SK-N-DZ (cell line): ENCODE measurements at regions not wholly inside any gene's neighbourhood (a gene's known extent, or its start where the extent isn't known, plus 50 kb on each side); places are given as distances from the start of the nearest gene placed in this dataset.
"Not testable (repeated sequence)": the region's sequence is repeated elsewhere in the genome, so short reads cannot be mapped to it uniquely, and the experiment has no call there.

ENCODE experiments used
- DNase-seq: peaks from one replicate; pipeline ENCODE4 v3.0.0-alpha.2; 2015; ENCODE audit warnings: low spot score

GRCh38 chr5:135776457-135776856 is 58.0 kb upstream of the SLC25A48 start:
- no peak for DNase-seq

- DNase-seq, result no peak
These were observed 72.7 kb upstream of the SLC25A48 start for GRCh38 chr5:135761746-135762145.

DNA sequence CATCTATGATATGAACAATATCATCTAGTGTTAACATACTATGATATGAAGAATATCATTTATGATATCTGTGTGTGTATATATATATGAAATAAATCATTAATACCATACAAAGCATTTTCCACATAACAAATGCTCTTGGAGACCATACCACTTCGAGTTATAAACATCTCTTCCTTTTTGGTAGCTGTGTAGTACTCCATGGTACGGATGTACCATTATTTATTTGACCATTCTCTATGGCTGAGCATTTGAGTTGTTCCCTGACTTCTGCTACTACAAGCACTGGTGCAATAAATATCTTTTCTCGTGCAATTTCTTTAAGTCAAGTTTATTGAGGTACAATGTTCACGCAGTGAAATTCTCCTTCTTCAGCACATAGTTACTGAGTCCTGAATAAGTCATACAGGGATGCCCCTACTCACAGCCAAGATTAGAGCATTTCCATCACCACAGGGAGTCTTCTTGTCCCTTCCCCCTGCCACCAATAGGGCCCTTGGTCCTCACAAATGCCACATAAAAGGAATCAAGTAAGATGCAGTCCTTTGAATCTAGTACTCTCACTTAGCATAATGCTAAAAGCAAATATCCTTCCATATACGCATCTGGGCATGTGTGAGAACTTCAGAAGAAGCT is 75.2 kb upstream of the SLC25A48 start:
- DNase-seq, result no peak

DNA sequence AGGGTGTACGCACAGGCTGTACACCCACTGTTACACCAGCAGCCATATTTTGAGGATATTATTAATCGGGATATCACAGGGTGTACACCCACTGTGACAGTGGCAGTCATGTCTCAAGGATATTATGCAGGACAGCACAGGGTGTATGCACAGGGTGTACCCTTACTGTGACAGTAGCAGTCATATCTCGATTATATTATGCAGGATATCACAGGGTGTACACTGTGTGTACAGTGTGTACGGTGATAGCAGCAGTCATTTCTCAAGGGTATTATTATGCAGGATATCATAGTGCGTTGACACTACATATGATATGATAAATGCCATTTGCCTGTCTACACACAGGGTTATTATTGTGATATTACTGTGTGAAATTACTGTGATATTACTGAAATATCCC is 80.5 kb upstream of the SLC25A48 start:
- DNase-seq, result no peak

DNA sequence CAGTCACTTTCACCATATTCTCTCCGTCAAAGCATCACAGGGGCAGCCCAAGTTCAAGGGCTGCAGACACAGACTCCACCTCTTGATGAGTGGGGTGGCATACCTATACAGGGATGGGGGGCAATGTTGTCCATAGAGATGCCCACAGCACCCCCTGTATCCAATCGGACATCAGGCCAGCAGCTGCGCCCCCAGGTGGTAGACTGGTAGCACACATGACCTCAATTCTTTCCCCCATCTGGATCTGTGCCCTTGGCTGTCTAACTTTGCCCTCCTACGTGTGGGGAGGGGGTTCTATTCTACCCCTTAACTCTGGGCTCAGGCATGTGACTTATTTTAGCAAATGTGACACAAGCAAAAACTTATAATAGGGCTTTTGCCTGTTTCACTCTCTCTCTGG is 84.0 kb upstream of the SLC25A48 start:
- DNase-seq, result no peak

DNA sequence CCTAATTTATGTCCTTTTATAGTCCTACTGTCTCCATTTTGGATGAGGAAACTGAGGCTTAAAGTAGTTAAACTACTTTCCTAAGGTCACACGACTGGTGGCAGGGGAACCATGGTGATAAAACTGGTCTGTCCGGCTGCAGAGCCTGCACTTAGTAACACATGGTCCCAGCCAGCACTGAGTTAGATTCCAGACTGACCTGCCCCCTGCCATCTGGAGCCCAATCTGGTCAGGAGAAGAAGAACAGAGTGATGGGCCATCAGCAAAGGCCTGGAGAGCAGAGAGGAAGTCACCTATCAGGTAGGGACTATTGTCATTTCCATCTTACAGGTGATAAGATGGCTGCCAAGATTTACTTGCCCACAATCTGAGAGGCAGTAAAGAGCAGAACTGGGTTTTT is 86.6 kb upstream of the SLC25A48 start:
- DNase-seq, result no peak

- DNase-seq, result peak; percentile 17
These were observed 88.5 kb upstream of the SLC25A48 start for GRCh38 chr5:135745897-135746500.

GRCh38 chr5:135743705-135744411 is 90.6 kb upstream of the SLC25A48 start:
- DNase-seq, result peak; percentile 72

DNA sequence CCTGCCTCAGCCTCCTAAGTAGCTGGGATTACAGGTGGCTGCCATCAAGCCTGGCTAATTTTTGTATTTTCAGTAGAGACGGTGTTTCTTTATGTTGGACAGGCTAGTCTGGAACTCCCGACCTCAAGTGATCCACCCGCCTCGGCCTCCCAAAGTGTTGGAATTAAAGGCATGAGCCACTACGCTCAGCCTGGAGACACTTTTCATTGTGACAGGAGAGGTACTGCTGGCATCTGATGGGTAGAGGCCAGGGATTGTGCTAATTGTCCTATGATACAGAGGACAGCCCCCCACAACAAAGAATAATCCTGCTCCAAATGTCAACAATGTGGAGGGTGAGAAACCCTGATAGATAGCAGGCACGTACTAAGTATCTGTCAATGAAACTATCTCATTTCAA is 91.3 kb upstream of the SLC25A48 start:
- no peak for DNase-seq

DNA sequence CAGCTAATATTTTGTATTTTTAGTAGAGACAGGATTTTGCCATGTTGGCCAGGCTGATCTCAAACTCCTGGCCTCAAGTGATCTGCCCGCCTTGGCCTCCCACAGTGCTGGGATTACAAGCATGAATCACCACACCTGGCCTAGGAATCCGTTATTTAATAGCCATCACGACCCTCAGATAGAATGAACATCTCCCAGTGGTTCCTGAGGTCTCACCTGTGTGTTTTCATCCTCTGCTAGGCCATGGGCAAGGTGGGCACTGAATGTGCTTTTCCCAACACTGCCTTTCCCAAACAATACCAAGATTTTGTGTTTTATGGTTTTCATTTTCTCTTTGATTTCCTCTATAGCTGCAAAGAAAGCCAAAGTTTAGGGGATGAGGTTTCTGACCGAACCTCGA is 92.2 kb upstream of the SLC25A48 start:
- not testable (repeated sequence) for DNase-seq

GRCh38 chr5:135741040-135741439 is 93.4 kb upstream of the SLC25A48 start:
- DNase-seq, result no peak

DNA sequence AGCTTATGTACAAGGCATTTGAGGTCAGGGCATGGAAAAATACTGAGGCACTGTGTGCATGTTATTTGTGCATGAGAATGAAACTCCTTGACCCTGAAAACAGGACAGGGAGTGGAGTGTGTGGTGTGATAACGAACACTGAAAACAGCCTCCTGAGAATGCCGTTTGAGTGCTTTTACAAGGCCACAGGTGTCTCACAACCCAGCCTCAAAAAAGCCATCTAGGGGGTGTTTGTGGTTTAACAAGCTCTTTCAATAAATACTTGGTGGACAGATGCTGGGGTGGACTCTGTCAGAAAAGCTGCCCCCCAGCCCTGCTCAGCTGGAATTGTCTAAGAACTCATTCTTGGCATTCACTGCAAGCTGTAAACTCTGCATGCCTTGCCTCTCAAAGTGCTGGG is 94.0 kb upstream of the SLC25A48 start:
- DNase-seq, result no peak

DNA sequence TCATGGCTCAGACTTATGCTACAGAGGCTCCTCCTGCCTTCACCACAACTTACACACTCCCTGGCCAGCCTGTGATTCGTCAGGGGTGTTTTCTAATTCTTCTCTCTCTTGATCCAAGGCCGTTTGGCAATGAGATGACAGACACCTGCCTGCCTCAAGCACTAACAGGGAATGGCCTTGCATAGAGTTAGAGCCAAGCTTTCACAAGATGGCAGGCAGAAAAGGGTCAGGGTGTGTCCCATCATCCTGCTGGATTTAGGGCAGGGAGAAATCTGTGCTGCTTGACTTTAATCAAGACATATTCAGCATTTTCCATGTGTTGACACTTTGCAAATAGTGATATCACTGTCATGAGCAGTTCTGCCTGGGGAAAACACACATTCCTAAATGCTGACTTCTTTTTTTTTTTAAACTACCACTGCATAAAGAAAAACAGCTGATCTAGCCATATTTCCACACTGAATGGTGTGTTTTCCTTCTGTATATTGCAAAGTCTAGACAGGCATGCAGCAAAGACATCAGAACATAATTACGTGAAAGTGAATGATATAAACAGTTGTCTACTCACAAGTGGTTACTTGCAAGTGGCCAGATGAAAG is 95.0 kb upstream of the SLC25A48 start:
- DNase-seq, result no peak

- no peak for DNase-seq
These were observed 95.9 kb upstream of the SLC25A48 start for GRCh38 chr5:135738564-135738875.

GRCh38 chr5:135737701-135738563 is 96.5 kb upstream of the SLC25A48 start:
- no peak for DNase-seq

- DNase-seq, result not testable (repeated sequence)
These were observed 97.5 kb upstream of the SLC25A48 start for GRCh38 chr5:135736952-135737351.

- DNase-seq, result no peak
These were observed 98.6 kb upstream of the SLC25A48 start for GRCh38 chr5:135735831-135736230.

- DNase-seq, result not testable (repeated sequence)
These were observed 99.5 kb upstream of the SLC25A48 start for GRCh38 chr5:135734956-135735355.

DNA sequence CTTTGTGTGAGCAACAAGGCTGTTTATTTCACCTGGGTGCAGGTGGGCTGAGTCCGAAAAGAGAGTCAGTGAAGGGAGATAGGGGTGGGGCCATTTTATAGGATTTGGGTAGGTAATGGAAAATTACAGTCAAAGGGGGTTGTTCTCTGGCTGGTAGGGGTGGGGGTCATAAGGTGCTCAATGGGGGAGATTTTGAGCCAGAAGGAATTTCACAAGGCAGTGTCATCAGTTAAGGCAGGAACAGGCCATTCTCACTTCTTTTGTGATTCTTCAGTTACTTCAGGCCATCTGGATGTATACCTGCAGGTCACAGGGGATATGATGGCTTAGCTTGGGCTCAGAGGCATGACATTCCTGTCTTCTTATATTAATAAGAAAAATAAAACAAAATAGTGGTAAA is 103.4 kb upstream of the SLC25A48 start:
- not testable (repeated sequence) for DNase-seq

GRCh38 chr5:135730161-135730560 is 104.3 kb upstream of the SLC25A48 start:
- not testable (repeated sequence) for DNase-seq

DNA sequence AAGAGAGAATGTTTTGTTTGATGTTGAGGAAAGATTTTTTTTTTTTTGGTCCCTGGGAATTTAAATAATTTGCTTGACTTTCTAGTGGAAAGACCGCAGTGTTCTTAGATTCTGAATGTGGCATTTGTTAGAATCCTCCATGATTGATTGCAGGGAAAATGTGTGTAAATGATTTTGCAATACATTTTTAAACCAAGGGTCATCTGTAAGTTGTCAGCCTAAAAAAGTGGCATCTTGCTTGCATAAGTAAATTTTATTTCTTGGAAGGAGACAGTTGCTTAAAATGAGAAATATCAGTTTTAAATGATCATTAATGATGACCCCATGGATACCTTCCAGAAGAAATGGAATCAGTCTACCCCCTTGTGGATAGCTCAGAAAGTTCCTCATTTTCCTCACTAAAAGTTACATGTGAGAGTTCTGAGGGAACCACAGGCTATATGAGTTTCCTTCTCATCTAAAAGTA is 105.1 kb upstream of the SLC25A48 start:
- DNase-seq, result no peak

DNA sequence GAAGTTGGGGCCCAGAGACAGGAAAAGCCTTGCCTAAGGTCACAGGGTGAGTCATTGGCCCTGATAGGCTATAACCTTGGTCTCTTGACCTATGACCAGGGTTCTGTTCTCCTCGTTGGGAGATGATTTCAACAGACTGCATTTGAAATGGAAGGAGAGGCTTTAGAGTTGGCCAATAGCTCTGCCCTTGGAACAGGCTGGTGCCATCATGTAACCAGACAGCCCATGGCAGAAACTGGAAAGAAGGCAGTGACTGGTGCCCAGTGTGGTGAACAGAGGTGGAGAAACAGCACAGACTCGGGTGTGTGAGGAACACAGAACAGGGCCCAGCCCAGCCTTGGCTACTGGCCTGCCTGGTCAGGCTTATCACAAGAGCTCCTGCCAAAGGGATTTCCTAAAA is 109.8 kb upstream of the SLC25A48 start:
- no peak for DNase-seq
